ENCODE measurements at regions not wholly inside any gene's neighbourhood (a gene's known extent, or its start where the extent isn't known, plus 50 kb on each side); places are given as distances from the start of the nearest gene placed in this dataset.

DNA sequence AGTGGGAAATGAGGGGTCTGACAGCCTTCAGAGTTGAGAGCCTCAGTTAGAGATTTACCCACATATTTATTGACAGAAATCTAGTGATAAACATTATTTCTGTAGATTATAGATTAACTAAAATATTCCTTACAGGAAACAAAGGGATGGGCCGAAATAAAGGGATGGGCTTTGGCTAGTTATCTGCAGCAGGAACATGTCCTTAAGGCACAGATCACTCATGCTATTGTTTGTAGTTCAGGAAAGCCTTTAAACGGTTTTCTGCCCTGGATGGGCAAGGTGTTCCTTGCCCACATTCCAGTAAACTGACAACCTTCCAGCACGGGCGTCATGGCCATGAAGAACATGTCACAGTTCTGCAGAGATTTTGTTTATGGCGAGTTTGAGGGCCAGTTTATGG lies 154.8 kb upstream of the TOM1L1 start:
- DNase-seq, result no peak

GRCh38 chr17:54749157-54749556 lies 151.5 kb upstream of the TOM1L1 start:
- no peak for DNase-seq

DNA sequence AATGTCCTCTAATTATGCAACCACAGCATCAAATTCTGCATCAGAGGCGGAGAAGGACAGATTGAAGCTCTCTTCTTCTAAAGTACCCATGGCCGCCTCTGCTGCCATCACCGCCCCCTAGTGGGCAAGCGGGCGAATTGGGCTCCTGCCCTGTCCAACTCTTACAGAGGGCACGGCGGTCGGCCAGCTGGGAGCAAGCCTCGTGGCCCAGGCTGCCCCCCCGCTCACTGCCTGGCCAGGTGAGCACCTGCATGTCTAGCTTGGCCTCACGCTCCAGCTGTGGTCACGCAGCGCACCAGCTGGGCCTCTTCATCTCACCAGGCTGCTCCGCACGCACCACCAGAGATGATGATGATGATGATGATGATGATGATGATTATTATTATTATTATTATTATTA lies 146.1 kb upstream of the TOM1L1 start:
- DNase-seq, result peak; percentile 5 to 12

- no peak for DNase-seq
Observed at GRCh38 chr17:54760836-54761235, 139.8 kb upstream of the TOM1L1 start.

DNA sequence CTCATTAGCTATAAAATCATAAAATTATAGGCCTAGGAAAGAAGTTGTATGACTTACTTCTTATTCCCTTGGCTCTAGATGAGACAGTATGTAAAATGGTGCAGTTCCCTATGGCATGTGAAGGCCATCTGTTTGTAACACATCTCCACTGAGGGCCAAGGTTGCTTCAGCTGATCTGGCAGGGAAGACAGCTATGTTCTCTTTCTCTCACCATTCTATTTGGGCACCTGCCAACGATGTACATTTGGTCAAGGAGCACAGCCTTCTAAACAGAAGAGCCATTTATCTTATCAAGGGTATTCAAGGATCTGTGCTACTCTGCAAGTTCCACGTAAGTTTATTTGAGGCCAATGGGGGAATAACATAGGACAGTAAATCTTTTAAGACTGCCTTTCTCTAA lies 129.8 kb upstream of the TOM1L1 start:
- DNase-seq, result no peak

GRCh38 chr17:54771409-54771915 lies 129.2 kb upstream of the TOM1L1 start:
- DNase-seq, result no peak

- no peak for DNase-seq
Observed at GRCh38 chr17:54780238-54780637, 120.4 kb upstream of the TOM1L1 start.

GRCh38 chr17:54781389-54781788 lies 119.3 kb upstream of the TOM1L1 start:
- DNase-seq, result no peak

GRCh38 chr17:54784305-54784704 lies 116.3 kb upstream of the TOM1L1 start:
- no peak for DNase-seq

GRCh38 chr17:54785643-54786268 lies 114.9 kb upstream of the TOM1L1 start:
- DNase-seq, result no peak

- no peak for DNase-seq
Observed at GRCh38 chr17:54789101-54789880, 111.4 kb upstream of the TOM1L1 start.

DNA sequence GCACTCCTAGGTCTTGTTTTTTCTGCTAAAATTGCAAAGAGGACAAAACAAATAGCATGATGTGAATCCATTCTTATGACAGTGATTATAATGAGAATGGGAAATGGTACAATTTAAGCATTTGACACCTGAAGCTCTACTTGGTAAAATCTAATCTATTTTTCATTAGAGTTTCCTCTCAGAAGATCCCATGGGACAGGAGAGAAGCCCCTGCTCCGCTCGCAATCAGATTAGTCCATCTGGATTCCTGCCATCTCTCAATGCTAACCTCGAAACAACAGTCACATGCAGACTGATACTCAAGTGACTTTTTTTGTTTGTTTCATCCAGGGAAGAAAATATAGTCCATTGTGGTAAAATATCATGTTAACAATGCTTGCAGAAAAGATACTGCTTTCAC lies 107.4 kb upstream of the TOM1L1 start:
- DNase-seq, result no peak

DNA sequence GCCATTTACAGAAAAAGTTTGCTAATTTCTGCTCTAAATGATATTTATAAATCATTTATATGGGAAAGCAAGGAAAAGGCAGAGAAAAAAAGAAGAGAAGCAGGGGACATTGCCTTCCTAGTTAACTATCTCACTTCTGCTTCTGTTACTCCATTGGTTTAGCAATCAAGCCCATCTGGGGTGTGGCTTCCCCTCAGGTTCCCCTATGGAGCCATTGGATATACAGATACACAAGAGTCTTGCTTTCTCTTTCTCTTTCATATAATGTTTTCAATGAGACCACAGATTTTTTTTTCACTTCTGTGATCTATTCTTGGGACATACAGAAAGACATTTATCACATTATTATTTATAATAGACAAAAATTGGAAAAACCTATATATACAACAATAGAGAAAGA lies 105.6 kb upstream of the TOM1L1 start:
- DNase-seq, result no peak

- no peak for DNase-seq
Observed at GRCh38 chr17:54807331-54807730, 93.3 kb upstream of the TOM1L1 start.

- no peak for DNase-seq
Observed at GRCh38 chr17:54813896-54814295, 86.8 kb upstream of the TOM1L1 start.

GRCh38 chr17:54814371-54814770 lies 86.3 kb upstream of the TOM1L1 start:
- no peak for DNase-seq

- no peak for DNase-seq
Observed at GRCh38 chr17:54834086-54834485, 66.6 kb upstream of the TOM1L1 start.

DNA sequence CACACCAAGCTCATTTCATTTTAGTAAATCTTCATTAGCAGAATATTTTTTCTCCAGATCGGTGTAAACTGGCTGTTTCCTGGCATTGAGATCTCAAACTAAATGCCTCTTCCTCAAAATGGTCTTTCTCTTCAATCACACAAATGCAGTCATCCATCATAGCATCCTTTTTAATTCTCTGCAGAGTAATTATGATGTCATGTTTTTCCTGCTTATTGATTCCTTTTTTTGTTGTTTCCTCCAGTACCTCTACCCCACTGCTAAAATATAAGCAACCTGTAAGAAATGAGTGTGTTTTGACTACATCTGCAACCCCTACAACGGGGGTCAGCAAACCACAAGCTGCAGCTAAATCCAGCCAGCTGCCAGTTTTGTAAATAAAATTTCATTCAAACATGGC lies 65.6 kb upstream of the TOM1L1 start:
- DNase-seq, result no peak

DNA sequence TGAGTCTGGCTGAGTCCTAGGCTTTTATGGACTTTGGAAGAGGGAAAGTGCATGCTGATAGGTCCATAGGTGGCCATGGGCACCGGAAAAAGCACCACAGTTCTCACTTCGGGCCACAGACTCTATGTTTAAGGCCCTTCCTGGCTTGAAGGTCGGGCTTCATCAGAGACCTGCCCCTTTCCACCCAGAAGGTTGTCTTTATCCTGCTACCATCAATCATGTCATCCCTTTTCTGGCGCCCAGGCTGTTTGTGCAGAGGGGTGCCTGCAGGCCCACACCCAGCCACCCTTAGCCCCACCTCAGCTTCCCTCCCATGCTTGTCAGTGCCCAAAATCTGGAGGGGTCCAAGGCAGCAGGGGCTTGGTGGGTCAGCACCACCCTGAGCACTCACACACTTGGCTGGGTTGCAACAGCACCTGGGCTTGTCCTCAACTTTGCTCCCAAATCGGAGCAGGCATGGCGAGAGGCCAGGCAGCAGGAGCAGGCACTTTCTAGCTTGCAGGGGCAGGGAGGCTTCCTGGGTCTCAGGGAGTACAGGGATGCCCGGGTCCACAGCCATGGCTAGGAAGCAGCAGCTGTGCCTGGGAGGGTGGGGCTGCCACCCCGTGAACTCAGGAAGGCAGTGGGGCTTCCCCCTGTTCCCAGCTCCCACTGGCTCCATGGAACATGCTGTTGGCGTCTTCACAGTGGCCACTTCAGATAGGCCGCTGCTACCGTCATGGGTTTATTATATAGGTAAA lies 63.8 kb upstream of the TOM1L1 start:
- no peak for DNase-seq

DNA sequence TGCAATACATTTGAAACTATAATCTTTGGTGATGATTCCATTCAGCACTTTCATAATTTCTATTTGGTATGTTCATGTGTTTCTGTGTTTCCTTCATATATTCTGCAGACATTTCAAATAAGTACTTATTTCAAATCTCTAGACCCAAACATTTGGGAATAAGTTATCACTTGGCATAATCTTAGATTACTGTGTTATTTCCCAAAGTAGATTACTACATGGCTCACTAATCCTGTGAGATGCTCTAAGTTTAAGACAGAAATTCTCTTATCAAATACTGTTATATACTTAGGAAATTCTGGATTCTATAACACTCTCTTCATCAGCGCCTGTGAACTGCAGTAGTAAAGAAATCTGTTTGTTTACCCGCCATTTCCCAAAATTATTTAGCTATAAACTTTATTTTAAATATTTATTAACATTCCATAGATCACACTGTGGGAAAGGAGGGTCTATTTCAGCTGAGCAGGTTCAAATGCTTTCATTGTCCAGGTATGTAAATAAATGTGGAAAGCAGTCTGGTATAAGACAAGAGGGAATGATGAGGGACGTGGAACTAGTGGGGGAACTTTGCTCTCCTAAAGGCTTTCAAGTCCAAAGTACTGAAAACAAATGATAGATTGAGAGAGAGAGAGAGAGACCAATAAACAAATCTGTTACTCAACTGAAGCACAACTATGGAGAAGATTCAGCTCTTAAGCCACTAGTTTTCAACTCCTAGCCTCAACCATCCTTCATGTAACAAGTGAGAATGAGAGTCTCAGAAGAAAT lies 61.8 kb upstream of the TOM1L1 start:
- DNase-seq, result no peak

- no peak for DNase-seq
Observed at GRCh38 chr17:54839447-54839846, 61.2 kb upstream of the TOM1L1 start.

DNA sequence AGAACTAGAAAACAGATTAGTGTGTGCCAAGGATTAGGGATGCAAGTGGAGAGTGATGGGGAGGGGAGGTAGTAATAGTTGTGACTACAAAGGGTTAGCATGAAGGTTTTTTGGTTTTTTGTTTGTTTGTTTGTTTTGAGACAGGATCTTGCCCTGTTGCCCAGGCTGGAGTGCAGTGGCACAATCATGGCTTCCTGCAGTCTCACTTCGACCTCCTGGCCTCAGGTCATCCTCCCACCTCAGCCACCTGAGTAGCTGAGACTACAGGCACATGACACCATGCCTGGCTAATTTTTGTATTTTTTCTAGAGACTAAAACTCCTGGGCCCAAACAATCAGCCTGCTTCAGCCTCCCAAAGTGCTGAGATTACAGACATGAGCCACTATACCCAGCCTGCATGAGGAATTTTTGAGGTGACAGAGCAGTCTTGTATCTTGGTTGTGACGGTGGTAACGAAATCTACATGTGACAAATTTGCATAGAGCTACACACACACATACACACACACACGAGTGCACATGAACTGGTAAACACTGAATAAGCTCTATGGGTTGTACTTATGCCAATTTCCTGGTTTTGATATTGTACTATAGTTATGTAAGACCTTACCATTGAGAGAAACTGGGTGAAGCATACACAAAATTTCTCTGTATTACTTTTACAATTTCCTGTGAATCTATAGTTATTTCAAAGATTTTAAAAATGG lies 59.6 kb upstream of the TOM1L1 start:
- DNase-seq, result no peak
